ENCODE measurements at regions not wholly inside any gene's neighbourhood (a gene's known extent, or its start where the extent isn't known, plus 50 kb on each side); places are given as distances from the start of the nearest gene placed in this dataset.

DNA sequence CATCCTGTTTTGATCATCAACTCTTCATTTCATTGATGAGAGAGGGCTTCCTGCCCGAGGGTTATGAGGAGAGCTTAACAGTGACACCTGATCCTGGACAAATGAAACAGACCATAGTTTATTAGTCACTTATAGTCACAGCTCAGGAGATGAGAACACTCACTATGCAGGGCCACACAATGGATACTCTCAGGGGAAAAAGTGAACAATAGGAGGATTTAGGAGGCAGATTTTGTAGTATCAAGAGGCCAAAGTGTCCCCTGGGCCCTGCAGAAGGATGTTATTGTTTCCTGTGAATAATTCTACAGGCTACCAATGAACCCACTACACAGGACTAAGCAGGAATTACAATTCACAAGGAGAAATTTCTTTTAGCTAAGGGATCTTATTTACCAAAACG is 772.8 kb upstream of the MAN1A1 start:
- TF ChIP-seq GATAD2B (IDR thresholded peaks at IDR 0.05; ENCODE audit: borderline replicate concordance), result no peak
- TF ChIP-seq NR4A1 (CRISPR knock-in tag; IDR thresholded peaks at IDR 0.05), result no peak
- TF ChIP-seq NR4A1 (tag; IDR thresholded peaks at IDR 0.05), result no peak
- TF ChIP-seq SIN3B (IDR thresholded peaks at IDR 0.05; ENCODE audit: low read depth), result no peak
- TF ChIP-seq RBFOX2 (IDR thresholded peaks at IDR 0.05; ENCODE audit: low read depth, low read length), result no peak
- TF ChIP-seq, protein P1, sequence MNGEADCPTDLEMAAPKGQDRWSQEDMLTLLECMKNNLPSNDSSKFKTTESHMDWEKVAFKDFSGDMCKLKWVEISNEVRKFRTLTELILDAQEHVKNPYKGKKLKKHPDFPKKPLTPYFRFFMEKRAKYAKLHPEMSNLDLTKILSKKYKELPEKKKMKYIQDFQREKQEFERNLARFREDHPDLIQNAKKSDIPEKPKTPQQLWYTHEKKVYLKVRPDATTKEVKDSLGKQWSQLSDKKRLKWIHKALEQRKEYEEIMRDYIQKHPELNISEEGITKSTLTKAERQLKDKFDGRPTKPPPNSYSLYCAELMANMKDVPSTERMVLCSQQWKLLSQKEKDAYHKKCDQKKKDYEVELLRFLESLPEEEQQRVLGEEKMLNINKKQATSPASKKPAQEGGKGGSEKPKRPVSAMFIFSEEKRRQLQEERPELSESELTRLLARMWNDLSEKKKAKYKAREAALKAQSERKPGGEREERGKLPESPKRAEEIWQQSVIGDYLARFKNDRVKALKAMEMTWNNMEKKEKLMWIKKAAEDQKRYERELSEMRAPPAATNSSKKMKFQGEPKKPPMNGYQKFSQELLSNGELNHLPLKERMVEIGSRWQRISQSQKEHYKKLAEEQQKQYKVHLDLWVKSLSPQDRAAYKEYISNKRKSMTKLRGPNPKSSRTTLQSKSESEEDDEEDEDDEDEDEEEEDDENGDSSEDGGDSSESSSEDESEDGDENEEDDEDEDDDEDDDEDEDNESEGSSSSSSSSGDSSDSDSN (IDR thresholded peaks at IDR 0.05; ENCODE audit: borderline replicate concordance in 1 of 2, low read depth in 2 of 2, low read length in 2 of 2), result no peak
- TF ChIP-seq NONO (IDR thresholded peaks at IDR 0.05; ENCODE audit: low read depth in 2 of 2, low read length in 1 of 2), result no peak
- TF ChIP-seq, protein P2, sequence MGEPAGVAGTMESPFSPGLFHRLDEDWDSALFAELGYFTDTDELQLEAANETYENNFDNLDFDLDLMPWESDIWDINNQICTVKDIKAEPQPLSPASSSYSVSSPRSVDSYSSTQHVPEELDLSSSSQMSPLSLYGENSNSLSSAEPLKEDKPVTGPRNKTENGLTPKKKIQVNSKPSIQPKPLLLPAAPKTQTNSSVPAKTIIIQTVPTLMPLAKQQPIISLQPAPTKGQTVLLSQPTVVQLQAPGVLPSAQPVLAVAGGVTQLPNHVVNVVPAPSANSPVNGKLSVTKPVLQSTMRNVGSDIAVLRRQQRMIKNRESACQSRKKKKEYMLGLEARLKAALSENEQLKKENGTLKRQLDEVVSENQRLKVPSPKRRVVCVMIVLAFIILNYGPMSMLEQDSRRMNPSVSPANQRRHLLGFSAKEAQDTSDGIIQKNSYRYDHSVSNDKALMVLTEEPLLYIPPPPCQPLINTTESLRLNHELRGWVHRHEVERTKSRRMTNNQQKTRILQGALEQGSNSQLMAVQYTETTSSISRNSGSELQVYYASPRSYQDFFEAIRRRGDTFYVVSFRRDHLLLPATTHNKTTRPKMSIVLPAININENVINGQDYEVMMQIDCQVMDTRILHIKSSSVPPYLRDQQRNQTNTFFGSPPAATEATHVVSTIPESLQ (CRISPR knock-in tag; IDR thresholded peaks at IDR 0.05), result no peak
- TF ChIP-seq, protein P3, sequence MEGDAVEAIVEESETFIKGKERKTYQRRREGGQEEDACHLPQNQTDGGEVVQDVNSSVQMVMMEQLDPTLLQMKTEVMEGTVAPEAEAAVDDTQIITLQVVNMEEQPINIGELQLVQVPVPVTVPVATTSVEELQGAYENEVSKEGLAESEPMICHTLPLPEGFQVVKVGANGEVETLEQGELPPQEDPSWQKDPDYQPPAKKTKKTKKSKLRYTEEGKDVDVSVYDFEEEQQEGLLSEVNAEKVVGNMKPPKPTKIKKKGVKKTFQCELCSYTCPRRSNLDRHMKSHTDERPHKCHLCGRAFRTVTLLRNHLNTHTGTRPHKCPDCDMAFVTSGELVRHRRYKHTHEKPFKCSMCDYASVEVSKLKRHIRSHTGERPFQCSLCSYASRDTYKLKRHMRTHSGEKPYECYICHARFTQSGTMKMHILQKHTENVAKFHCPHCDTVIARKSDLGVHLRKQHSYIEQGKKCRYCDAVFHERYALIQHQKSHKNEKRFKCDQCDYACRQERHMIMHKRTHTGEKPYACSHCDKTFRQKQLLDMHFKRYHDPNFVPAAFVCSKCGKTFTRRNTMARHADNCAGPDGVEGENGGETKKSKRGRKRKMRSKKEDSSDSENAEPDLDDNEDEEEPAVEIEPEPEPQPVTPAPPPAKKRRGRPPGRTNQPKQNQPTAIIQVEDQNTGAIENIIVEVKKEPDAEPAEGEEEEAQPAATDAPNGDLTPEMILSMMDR (IDR thresholded peaks at IDR 0.05 in 2 of 3, conservative IDR thresholded peaks at IDR 0.05 in 1 of 3; ENCODE audit: insufficient read depth in 2 of 3, low read depth in 1 of 3, low read length in 3 of 3), result no peak
- TF ChIP-seq, protein P4, sequence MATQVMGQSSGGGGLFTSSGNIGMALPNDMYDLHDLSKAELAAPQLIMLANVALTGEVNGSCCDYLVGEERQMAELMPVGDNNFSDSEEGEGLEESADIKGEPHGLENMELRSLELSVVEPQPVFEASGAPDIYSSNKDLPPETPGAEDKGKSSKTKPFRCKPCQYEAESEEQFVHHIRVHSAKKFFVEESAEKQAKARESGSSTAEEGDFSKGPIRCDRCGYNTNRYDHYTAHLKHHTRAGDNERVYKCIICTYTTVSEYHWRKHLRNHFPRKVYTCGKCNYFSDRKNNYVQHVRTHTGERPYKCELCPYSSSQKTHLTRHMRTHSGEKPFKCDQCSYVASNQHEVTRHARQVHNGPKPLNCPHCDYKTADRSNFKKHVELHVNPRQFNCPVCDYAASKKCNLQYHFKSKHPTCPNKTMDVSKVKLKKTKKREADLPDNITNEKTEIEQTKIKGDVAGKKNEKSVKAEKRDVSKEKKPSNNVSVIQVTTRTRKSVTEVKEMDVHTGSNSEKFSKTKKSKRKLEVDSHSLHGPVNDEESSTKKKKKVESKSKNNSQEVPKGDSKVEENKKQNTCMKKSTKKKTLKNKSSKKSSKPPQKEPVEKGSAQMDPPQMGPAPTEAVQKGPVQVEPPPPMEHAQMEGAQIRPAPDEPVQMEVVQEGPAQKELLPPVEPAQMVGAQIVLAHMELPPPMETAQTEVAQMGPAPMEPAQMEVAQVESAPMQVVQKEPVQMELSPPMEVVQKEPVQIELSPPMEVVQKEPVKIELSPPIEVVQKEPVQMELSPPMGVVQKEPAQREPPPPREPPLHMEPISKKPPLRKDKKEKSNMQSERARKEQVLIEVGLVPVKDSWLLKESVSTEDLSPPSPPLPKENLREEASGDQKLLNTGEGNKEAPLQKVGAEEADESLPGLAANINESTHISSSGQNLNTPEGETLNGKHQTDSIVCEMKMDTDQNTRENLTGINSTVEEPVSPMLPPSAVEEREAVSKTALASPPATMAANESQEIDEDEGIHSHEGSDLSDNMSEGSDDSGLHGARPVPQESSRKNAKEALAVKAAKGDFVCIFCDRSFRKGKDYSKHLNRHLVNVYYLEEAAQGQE (IDR thresholded peaks at IDR 0.05; ENCODE audit: borderline replicate concordance), result no peak
- TF ChIP-seq, protein P4 (CRISPR knock-in tag; IDR thresholded peaks at IDR 0.05; ENCODE audit: low read depth), result no peak
- TF ChIP-seq PML (IDR thresholded peaks at IDR 0.05; ENCODE audit: low read length), result no peak
